ENCODE measurements at regions not wholly inside any gene's neighbourhood (a gene's known extent, or its start where the extent isn't known, plus 50 kb on each side); places are given as distances from the start of the nearest gene placed in this dataset.

GRCh38 chr10:71158902-71159301, 53.5 kb upstream of the UNC5B start:
- no peak for DNase-seq

- no peak for DNase-seq
These were observed 52.5 kb upstream of the UNC5B start for GRCh38 chr10:71159892-71160291.

GRCh38 chr10:71161425-71161824, 50.9 kb upstream of the UNC5B start:
- peak in 1 of 5 experiments; percentile 2 for DNase-seq

All from T-helper 2 cell (primary cell).